Retinal pigment epithelial cell (primary cell): ENCODE measurements at regions not wholly inside any gene's neighbourhood (a gene's known extent, or its start where the extent isn't known, plus 50 kb on each side); places are given as distances from the start of the nearest gene placed in this dataset.
"Not testable (repeated sequence)": the region's sequence is repeated elsewhere in the genome, so short reads cannot be mapped to it uniquely, and the experiment has no call there.

Experiments
- DNase-seq: peaks from one replicate; pipeline ENCODE4 v3.0.0-alpha.2; 2010; ENCODE audit warnings: low read depth
- H3K4me3 ChIP-seq: 2 replicates; pipeline ENCODE4 v1.5.1; 2011; ENCODE audit warnings: mild to moderate bottlenecking, low read length, control low read depth, moderate library complexity
- CTCF ChIP-seq: conservative IDR thresholded peaks from 2 replicates; pipeline ENCODE4 v1.5.1; 2011; ENCODE audit warnings: low read depth, low read length, control low read depth, inconsistent platforms

GRCh38 chr7:69439636-69440325, 158.5 kb upstream of the AUTS2 start:
- no peak for DNase-seq
- TF ChIP-seq CTCF = no peak
- no peak overlapping the region for H3K4me3 ChIP-seq

GRCh38 chr7:69440976-69441375, 157.3 kb upstream of the AUTS2 start:
- no peak for DNase-seq
- TF ChIP-seq CTCF = no peak
- H3K4me3 ChIP-seq = no peak overlapping the region

- no peak for DNase-seq
- no peak for TF ChIP-seq CTCF
- no peak overlapping the region for H3K4me3 ChIP-seq
Measured at GRCh38 chr7:69443136-69443535, 155.1 kb upstream of the AUTS2 start.

GRCh38 chr7:69445541-69445940, 152.7 kb upstream of the AUTS2 start:
- TF ChIP-seq CTCF = no peak
- DNase-seq = no peak
- no peak overlapping the region for H3K4me3 ChIP-seq

GRCh38 chr7:69446213-69446612, 152.1 kb upstream of the AUTS2 start:
- not testable (repeated sequence) for H3K4me3 ChIP-seq, DNase-seq

GRCh38 chr7:69448071-69448470, 150.2 kb upstream of the AUTS2 start:
- TF ChIP-seq CTCF = no peak
- no peak for DNase-seq
- no peak overlapping the region for H3K4me3 ChIP-seq

- no peak for TF ChIP-seq CTCF
- no peak overlapping the region for H3K4me3 ChIP-seq
- no peak for DNase-seq
Measured at GRCh38 chr7:69450456-69450855, 147.8 kb upstream of the AUTS2 start.
